ENCODE measurements at regions not wholly inside any gene's neighbourhood (a gene's known extent, or its start where the extent isn't known, plus 50 kb on each side); places are given as distances from the start of the nearest gene placed in this dataset.

- H3K27ac ChIP-seq (ENCODE audit: low read length): no peak overlapping the region
- peaks cover 4 to 8% of the 10 kb centered on the region in 2 donors for H3K9me3 ChIP-seq (ENCODE audit: control insufficient read depth in 2 of 2, low read length in 2 of 2)
- H3K36me3 ChIP-seq (ENCODE audit: control insufficient read depth in 2 of 2, insufficient read depth in 2 of 2, low read length in 2 of 2): no peaks in the 10 kb centered on the region
- H3K4me1 ChIP-seq (ENCODE audit: control insufficient read depth, insufficient read depth, low read length): no peaks in the 10 kb centered on the region
- H3K27me3 ChIP-seq (ENCODE audit: control insufficient read depth in 1 of 2, insufficient read depth in 2 of 2, low read length in 2 of 2): no peaks in the 10 kb centered on the region
- no peak overlapping the region for H3K9ac ChIP-seq (ENCODE audit: low read length in 2 of 2)
- H3K4me3 ChIP-seq (ENCODE audit: low read length in 2 of 2): no peak overlapping the region
Measured at GRCh38 chr12:102565555-102565954, 85.2 kb upstream of the IGF1 start.

GRCh38 chr12:102564026-102564425 is 83.7 kb upstream of the IGF1 start:
- Histone ChIP-seq H3K36me3 (ENCODE audit: control insufficient read depth in 2 of 2, insufficient read depth in 2 of 2, low read length in 2 of 2) (no peaks in the 10 kb centered on the region), H3K9ac (ENCODE audit: low read length in 2 of 2) (no peak overlapping the region), H3K4me3 (ENCODE audit: low read length in 2 of 2) (no peak overlapping the region), H3K9me3 (ENCODE audit: control insufficient read depth in 2 of 2, low read length in 2 of 2) (peaks cover 4 to 8% of the 10 kb centered on the region in 2 donors), H3K27me3 (ENCODE audit: control insufficient read depth in 1 of 2, insufficient read depth in 2 of 2, low read length in 2 of 2) (no peaks in the 10 kb centered on the region), H3K27ac (ENCODE audit: low read length) (no peak overlapping the region), H3K4me1 (ENCODE audit: control insufficient read depth, insufficient read depth, low read length) (no peaks in the 10 kb centered on the region)

- Histone ChIP-seq H3K27me3 (ENCODE audit: control insufficient read depth in 1 of 2, insufficient read depth in 2 of 2, low read length in 2 of 2) (no peaks in the 10 kb centered on the region), H3K36me3 (ENCODE audit: control insufficient read depth in 2 of 2, insufficient read depth in 2 of 2, low read length in 2 of 2) (no peaks in the 10 kb centered on the region), H3K4me1 (ENCODE audit: control insufficient read depth, insufficient read depth, low read length) (no peaks in the 10 kb centered on the region), H3K9me3 (ENCODE audit: control insufficient read depth in 2 of 2, low read length in 2 of 2) (peaks cover 4 to 8% of the 10 kb centered on the region in 2 donors), H3K27ac (ENCODE audit: low read length) (no peak overlapping the region), H3K4me3 (ENCODE audit: low read length in 2 of 2) (no peak overlapping the region), H3K9ac (ENCODE audit: low read length in 2 of 2) (no peak overlapping the region)
Measured at GRCh38 chr12:102562836-102563425, 82.6 kb upstream of the IGF1 start.

- Histone ChIP-seq H3K27me3 (ENCODE audit: control insufficient read depth in 1 of 2, insufficient read depth in 2 of 2, low read length in 2 of 2) (no peaks in the 10 kb centered on the region), H3K9me3 (ENCODE audit: control insufficient read depth in 2 of 2, low read length in 2 of 2) (no peaks in the 10 kb centered on the region), H3K4me3 (ENCODE audit: low read length in 2 of 2) (no peak overlapping the region), H3K4me1 (ENCODE audit: control insufficient read depth, insufficient read depth, low read length) (no peaks in the 10 kb centered on the region), H3K36me3 (ENCODE audit: control insufficient read depth in 2 of 2, insufficient read depth in 2 of 2, low read length in 2 of 2) (no peaks in the 10 kb centered on the region), H3K27ac (ENCODE audit: low read length) (no peak overlapping the region), H3K9ac (ENCODE audit: low read length in 2 of 2) (no peak overlapping the region)
Measured at GRCh38 chr12:102551186-102551585, 70.8 kb upstream of the IGF1 start.

- Histone ChIP-seq H3K36me3 (ENCODE audit: control insufficient read depth in 2 of 2, insufficient read depth in 2 of 2, low read length in 2 of 2) (no peaks in the 10 kb centered on the region), H3K4me3 (ENCODE audit: low read length in 2 of 2) (no peak overlapping the region), H3K9ac (ENCODE audit: low read length in 2 of 2) (no peak overlapping the region), H3K9me3 (ENCODE audit: control insufficient read depth in 2 of 2, low read length in 2 of 2) (no peaks in the 10 kb centered on the region), H3K27ac (ENCODE audit: low read length) (no peak overlapping the region), H3K27me3 (ENCODE audit: control insufficient read depth in 1 of 2, insufficient read depth in 2 of 2, low read length in 2 of 2) (no peaks in the 10 kb centered on the region), H3K4me1 (ENCODE audit: control insufficient read depth, insufficient read depth, low read length) (no peaks in the 10 kb centered on the region)
Measured at GRCh38 chr12:102549691-102550090, 69.3 kb upstream of the IGF1 start.

- H3K4me3 ChIP-seq (ENCODE audit: low read length in 2 of 2): no peak overlapping the region
- H3K9me3 ChIP-seq (ENCODE audit: control insufficient read depth in 2 of 2, low read length in 2 of 2): no peaks in the 10 kb centered on the region
- H3K27me3 ChIP-seq (ENCODE audit: control insufficient read depth in 1 of 2, insufficient read depth in 2 of 2, low read length in 2 of 2): no peaks in the 10 kb centered on the region
- H3K36me3 ChIP-seq (ENCODE audit: control insufficient read depth in 2 of 2, insufficient read depth in 2 of 2, low read length in 2 of 2): no peaks in the 10 kb centered on the region
- H3K9ac ChIP-seq (ENCODE audit: low read length in 2 of 2): no peak overlapping the region
- no peak overlapping the region for H3K27ac ChIP-seq (ENCODE audit: low read length)
- no peaks in the 10 kb centered on the region for H3K4me1 ChIP-seq (ENCODE audit: control insufficient read depth, insufficient read depth, low read length)
Measured at GRCh38 chr12:102548543-102548942, 68.2 kb upstream of the IGF1 start.

- Histone ChIP-seq H3K4me3 (ENCODE audit: low read length in 2 of 2) (no peak overlapping the region), H3K27me3 (ENCODE audit: control insufficient read depth in 1 of 2, insufficient read depth in 2 of 2, low read length in 2 of 2) (no peaks in the 10 kb centered on the region), H3K27ac (ENCODE audit: low read length) (no peak overlapping the region), H3K36me3 (ENCODE audit: control insufficient read depth in 2 of 2, insufficient read depth in 2 of 2, low read length in 2 of 2) (no peaks in the 10 kb centered on the region), H3K9me3 (ENCODE audit: control insufficient read depth in 2 of 2, low read length in 2 of 2) (no peaks in the 10 kb centered on the region), H3K9ac (ENCODE audit: low read length in 2 of 2) (no peak overlapping the region), H3K4me1 (ENCODE audit: control insufficient read depth, insufficient read depth, low read length) (no peaks in the 10 kb centered on the region)
Measured at GRCh38 chr12:102543494-102544485, 63.4 kb upstream of the IGF1 start.

- no peaks in the 10 kb centered on the region for H3K4me1 ChIP-seq (ENCODE audit: control insufficient read depth, insufficient read depth, low read length)
- no peaks in the 10 kb centered on the region for H3K27me3 ChIP-seq (ENCODE audit: control insufficient read depth in 1 of 2, insufficient read depth in 2 of 2, low read length in 2 of 2)
- no peak overlapping the region for H3K27ac ChIP-seq (ENCODE audit: low read length)
- no peaks in the 10 kb centered on the region for H3K36me3 ChIP-seq (ENCODE audit: control insufficient read depth in 2 of 2, insufficient read depth in 2 of 2, low read length in 2 of 2)
- H3K9ac ChIP-seq (ENCODE audit: low read length in 2 of 2): no peak overlapping the region
- H3K9me3 ChIP-seq (ENCODE audit: control insufficient read depth in 2 of 2, low read length in 2 of 2): no peaks in the 10 kb centered on the region
- no peak overlapping the region for H3K4me3 ChIP-seq (ENCODE audit: low read length in 2 of 2)
Measured at GRCh38 chr12:102542816-102543440, 62.6 kb upstream of the IGF1 start.

GRCh38 chr12:102540815-102541385 is 60.5 kb upstream of the IGF1 start:
- Histone ChIP-seq H3K9ac (ENCODE audit: low read length in 2 of 2) (no peak overlapping the region), H3K4me3 (ENCODE audit: low read length in 2 of 2) (no peak overlapping the region), H3K4me1 (ENCODE audit: control insufficient read depth, insufficient read depth, low read length) (no peaks in the 10 kb centered on the region), H3K27me3 (ENCODE audit: control insufficient read depth in 1 of 2, insufficient read depth in 2 of 2, low read length in 2 of 2) (no peaks in the 10 kb centered on the region), H3K36me3 (ENCODE audit: control insufficient read depth in 2 of 2, insufficient read depth in 2 of 2, low read length in 2 of 2) (no peaks in the 10 kb centered on the region), H3K27ac (ENCODE audit: low read length) (no peak overlapping the region), H3K9me3 (ENCODE audit: control insufficient read depth in 2 of 2, low read length in 2 of 2) (peaks cover 0 to 2% of the 10 kb centered on the region in 2 donors)

- Histone ChIP-seq H3K4me3 (ENCODE audit: low read length in 2 of 2) (no peak overlapping the region), H3K4me1 (ENCODE audit: control insufficient read depth, insufficient read depth, low read length) (no peaks in the 10 kb centered on the region), H3K9ac (ENCODE audit: low read length in 2 of 2) (no peak overlapping the region), H3K36me3 (ENCODE audit: control insufficient read depth in 2 of 2, insufficient read depth in 2 of 2, low read length in 2 of 2) (no peaks in the 10 kb centered on the region), H3K9me3 (ENCODE audit: control insufficient read depth in 2 of 2, low read length in 2 of 2) (peaks cover 0 to 2% of the 10 kb centered on the region in 2 donors), H3K27ac (ENCODE audit: low read length) (no peak overlapping the region), H3K27me3 (ENCODE audit: control insufficient read depth in 1 of 2, insufficient read depth in 2 of 2, low read length in 2 of 2) (no peaks in the 10 kb centered on the region)
Measured at GRCh38 chr12:102539651-102540553, 59.5 kb upstream of the IGF1 start.

All from stomach smooth muscle (tissue), 2 donors.